Glutamatergic neuron (in vitro differentiated cells): ENCODE measurements at regions not wholly inside any gene's neighbourhood (a gene's known extent, or its start where the extent isn't known, plus 50 kb on each side); places are given as distances from the start of the nearest gene placed in this dataset.

ENCODE experiments used
- DNase-seq: peaks from one replicate; pipeline ENCODE4 v3.0.0; 2022
- H3K27ac Mint-ChIP-seq: one replicate; pipeline ENCODE4 v1.8.0; 2020; ENCODE audit warnings: mild to moderate bottlenecking, mixed read lengths, inconsistent platforms; ENCODE audit not compliant: unreplicated experiment
- H3K27me3 Mint-ChIP-seq: one replicate; pipeline ENCODE4 v1.8.0; 2020; ENCODE audit warnings: mild to moderate bottlenecking, moderate library complexity, mixed read lengths, inconsistent platforms; ENCODE audit not compliant: unreplicated experiment
- H3K36me3 Mint-ChIP-seq: one replicate; pipeline ENCODE4 v1.8.0; 2020; ENCODE audit warnings: mild to moderate bottlenecking, mixed read lengths, inconsistent platforms; ENCODE audit not compliant: unreplicated experiment
- H3K4me1 Mint-ChIP-seq: one replicate; pipeline ENCODE4 v1.8.0; 2020; ENCODE audit warnings: mild to moderate bottlenecking, low read depth, mixed read lengths, inconsistent platforms; ENCODE audit not compliant: unreplicated experiment
- H3K4me3 Mint-ChIP-seq: one replicate; pipeline ENCODE4 v1.8.0; 2020; ENCODE audit warnings: mild to moderate bottlenecking, mixed read lengths, inconsistent platforms; ENCODE audit not compliant: unreplicated experiment
- H3K9me3 Mint-ChIP-seq: one replicate; pipeline ENCODE4 v1.8.0; 2020; ENCODE audit warnings: mild to moderate bottlenecking, moderate library complexity, mixed read lengths, inconsistent platforms; ENCODE audit not compliant: unreplicated experiment
- CTCF ChIP-seq: fragments of 200-600 bp; sonication (generic); IDR thresholded peaks from one replicate; pipeline ENCODE4 v1.5.0; 2021; ENCODE audit not compliant: partially characterized antibody, unreplicated experiment

GRCh38 chr2:37836711-37837110, 88.4 kb upstream of the RMDN2 start:
- peaks cover 10% of the 10 kb centered on the region for H3K4me1 Mint-ChIP-seq
- H3K27me3 Mint-ChIP-seq, result peaks cover 5% of the 10 kb centered on the region
- no peak for TF ChIP-seq CTCF
- DNase-seq, result no peak
- no peak overlapping the region for H3K27ac Mint-ChIP-seq
- no peaks in the 10 kb centered on the region for H3K9me3 Mint-ChIP-seq
- no peaks in the 10 kb centered on the region for H3K36me3 Mint-ChIP-seq
- no peak overlapping the region for H3K4me3 Mint-ChIP-seq

- H3K27ac Mint-ChIP-seq, result no peak overlapping the region
- no peak for TF ChIP-seq CTCF
- H3K27me3 Mint-ChIP-seq, result peaks cover 3% of the 10 kb centered on the region
- DNase-seq, result no peak
- H3K4me1 Mint-ChIP-seq, result peaks cover 6% of the 10 kb centered on the region
- no peak overlapping the region for H3K4me3 Mint-ChIP-seq
- H3K36me3 Mint-ChIP-seq, result no peaks in the 10 kb centered on the region
- H3K9me3 Mint-ChIP-seq, result no peaks in the 10 kb centered on the region
Observed at GRCh38 chr2:37837628-37838328, 87.3 kb upstream of the RMDN2 start.

GRCh38 chr2:37838541-37839167, 86.4 kb upstream of the RMDN2 start:
- Mint-ChIP-seq H3K27ac (no peak overlapping the region), H3K9me3 (no peaks in the 10 kb centered on the region), H3K36me3 (no peaks in the 10 kb centered on the region), H3K4me3 (no peak overlapping the region), H3K27me3 (peaks cover 3% of the 10 kb centered on the region), H3K4me1 (peaks cover 6% of the 10 kb centered on the region)
- no peak for TF ChIP-seq CTCF
- DNase-seq, result no peak

- H3K4me3 Mint-ChIP-seq, result no peak overlapping the region
- no peak for TF ChIP-seq CTCF
- H3K9me3 Mint-ChIP-seq, result no peaks in the 10 kb centered on the region
- H3K4me1 Mint-ChIP-seq, result peaks cover 6% of the 10 kb centered on the region
- H3K27me3 Mint-ChIP-seq, result peaks cover 3% of the 10 kb centered on the region
- DNase-seq, result no peak
- H3K36me3 Mint-ChIP-seq, result no peaks in the 10 kb centered on the region
- H3K27ac Mint-ChIP-seq, result no peak overlapping the region
Observed at GRCh38 chr2:37839991-37840390, 85.1 kb upstream of the RMDN2 start.

GRCh38 chr2:37842732-37843440, 82.2 kb upstream of the RMDN2 start:
- H3K36me3 Mint-ChIP-seq, result no peaks in the 10 kb centered on the region
- peaks cover 3% of the 10 kb centered on the region for H3K4me1 Mint-ChIP-seq
- H3K9me3 Mint-ChIP-seq, result no peaks in the 10 kb centered on the region
- no peak for DNase-seq
- no peak for TF ChIP-seq CTCF
- H3K27me3 Mint-ChIP-seq, result peaks cover 2% of the 10 kb centered on the region
- no peak overlapping the region for H3K4me3 Mint-ChIP-seq
- H3K27ac Mint-ChIP-seq, result no peak overlapping the region
